GM10266 (cell line): ENCODE measurements at regions not wholly inside any gene's neighbourhood (a gene's known extent, or its start where the extent isn't known, plus 50 kb on each side); places are given as distances from the start of the nearest gene placed in this dataset.

ENCODE experiments used
- DNase-seq: peaks from one replicate; pipeline ENCODE4 v3.0.0; 2012; ENCODE audit errors: extremely low spot score
- TF ChIP-seq, protein P1 (sequence below): IDR thresholded peaks from 2 replicates; pipeline ENCODE4 v1.5.1; 2012; ENCODE audit warnings: mild to moderate bottlenecking, low read depth; ENCODE audit not compliant: control insufficient read depth, insufficient read depth; ENCODE audit errors: missing control alignments

GRCh38 chrX:113001836-113002235 is 161.2 kb upstream of the AMOT start:
- TF ChIP-seq, protein P1, sequence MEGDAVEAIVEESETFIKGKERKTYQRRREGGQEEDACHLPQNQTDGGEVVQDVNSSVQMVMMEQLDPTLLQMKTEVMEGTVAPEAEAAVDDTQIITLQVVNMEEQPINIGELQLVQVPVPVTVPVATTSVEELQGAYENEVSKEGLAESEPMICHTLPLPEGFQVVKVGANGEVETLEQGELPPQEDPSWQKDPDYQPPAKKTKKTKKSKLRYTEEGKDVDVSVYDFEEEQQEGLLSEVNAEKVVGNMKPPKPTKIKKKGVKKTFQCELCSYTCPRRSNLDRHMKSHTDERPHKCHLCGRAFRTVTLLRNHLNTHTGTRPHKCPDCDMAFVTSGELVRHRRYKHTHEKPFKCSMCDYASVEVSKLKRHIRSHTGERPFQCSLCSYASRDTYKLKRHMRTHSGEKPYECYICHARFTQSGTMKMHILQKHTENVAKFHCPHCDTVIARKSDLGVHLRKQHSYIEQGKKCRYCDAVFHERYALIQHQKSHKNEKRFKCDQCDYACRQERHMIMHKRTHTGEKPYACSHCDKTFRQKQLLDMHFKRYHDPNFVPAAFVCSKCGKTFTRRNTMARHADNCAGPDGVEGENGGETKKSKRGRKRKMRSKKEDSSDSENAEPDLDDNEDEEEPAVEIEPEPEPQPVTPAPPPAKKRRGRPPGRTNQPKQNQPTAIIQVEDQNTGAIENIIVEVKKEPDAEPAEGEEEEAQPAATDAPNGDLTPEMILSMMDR: no peak
- DNase-seq: no peak

DNA sequence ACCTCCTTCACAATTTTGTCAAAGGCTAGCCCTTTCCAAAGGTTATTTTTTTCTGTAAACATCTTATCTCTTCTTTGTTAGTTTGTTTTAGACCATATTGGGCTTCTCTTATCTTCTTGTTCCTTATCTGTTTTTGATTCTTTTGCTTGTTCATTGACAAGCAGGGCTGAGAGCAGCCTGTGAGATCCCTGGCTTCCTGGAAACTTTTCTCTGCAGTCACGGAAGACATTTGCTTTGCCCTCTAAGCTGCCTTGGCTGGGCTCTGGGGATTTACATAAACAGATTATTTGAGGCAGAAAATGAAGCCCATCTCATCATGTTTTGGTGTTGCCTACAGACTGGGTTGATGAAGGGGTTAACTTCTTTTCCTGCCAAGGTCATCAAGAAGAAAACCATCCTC is 157.4 kb upstream of the AMOT start:
- no peak for DNase-seq
- TF ChIP-seq, protein P1: no peak

DNA sequence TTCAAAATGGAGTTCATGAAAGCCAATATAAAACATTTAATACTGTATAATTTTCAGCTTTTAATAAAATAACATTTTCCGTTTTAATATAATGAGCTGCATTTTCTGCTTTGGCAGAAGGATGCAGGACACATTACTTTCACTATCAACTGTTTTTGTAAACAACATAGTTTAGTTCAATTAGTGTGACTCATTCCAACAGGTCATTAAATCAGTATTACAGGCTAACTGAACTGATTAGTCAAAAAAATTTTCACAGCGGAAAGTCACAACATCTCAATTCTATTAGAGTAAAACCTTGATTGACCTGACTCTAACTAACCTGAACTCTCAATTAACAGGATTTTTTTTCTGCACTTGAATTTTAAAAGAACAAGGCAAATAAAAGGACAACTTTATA is 151.2 kb upstream of the AMOT start:
- no peak for DNase-seq
- TF ChIP-seq, protein P1: no peak

- DNase-seq: no peak
- TF ChIP-seq, protein P1: no peak
These were observed 139.2 kb upstream of the AMOT start for GRCh38 chrX:112979879-112980278.

- TF ChIP-seq, protein P1: no peak
- no peak for DNase-seq
These were observed 127.9 kb upstream of the AMOT start for GRCh38 chrX:112968351-112969133.

DNA sequence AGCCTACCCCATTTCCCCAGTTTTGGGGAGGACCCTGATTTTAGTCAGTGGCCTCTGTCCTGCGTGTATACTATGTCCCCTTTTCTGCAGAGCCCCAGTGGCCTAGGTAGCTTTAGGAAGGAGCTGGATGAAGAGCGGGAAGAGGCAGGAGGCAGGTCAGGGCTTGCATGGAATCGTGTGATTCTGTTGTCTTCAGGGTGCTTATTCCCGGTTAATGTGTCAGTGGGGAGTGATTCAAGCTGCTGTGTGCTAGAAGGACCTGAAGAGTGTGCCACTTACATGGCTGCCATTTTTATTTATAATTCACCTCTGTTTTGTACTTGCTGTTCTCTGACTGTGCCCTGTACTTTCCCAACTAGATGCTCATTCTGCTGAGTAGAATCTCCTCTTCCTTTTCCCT is 127.3 kb upstream of the AMOT start:
- TF ChIP-seq, protein P1: no peak
- DNase-seq: no peak

DNA sequence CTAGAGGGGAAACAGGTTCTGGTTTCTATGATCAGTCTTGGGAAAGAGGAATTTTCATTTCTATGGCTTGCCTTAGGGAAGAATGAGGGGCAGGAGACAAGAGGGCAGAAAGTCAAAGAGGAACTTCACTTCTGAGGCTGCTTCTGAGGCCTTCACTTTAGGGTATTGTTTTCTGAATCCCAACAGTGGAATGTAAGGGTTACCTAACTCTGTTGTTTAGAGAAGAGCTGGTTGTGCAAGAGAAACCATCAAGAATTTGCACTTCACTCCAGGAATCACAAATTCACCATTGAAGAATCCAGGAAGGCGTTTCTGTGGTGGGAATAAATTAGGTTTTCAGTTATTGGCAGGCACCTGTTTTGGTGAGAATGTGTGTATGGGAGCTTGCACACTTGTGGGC is 126.7 kb upstream of the AMOT start:
- no peak for DNase-seq
- TF ChIP-seq, protein P1: no peak
